HUES6 (cell line): ENCODE measurements at regions not wholly inside any gene's neighbourhood (a gene's known extent, or its start where the extent isn't known, plus 50 kb on each side); places are given as distances from the start of the nearest gene placed in this dataset.

Source experiments
- H3K27ac ChIP-seq: 2 replicates; pipeline ENCODE4 v1.7.0; 2013; ENCODE audit warnings: low read depth, mild to moderate bottlenecking, low read length, inconsistent platforms
- H3K27me3 ChIP-seq: 2 replicates; pipeline ENCODE4 v1.6.1; 2013; ENCODE audit warnings: low read length; ENCODE audit not compliant: control insufficient read depth, insufficient read depth
- H3K36me3 ChIP-seq: 2 replicates; pipeline ENCODE4 v1.6.1; 2013; ENCODE audit warnings: low read length; ENCODE audit not compliant: control insufficient read depth, insufficient read depth
- H3K4me1 ChIP-seq: 2 replicates; pipeline ENCODE4 v1.6.1; 2013; ENCODE audit warnings: low read length; ENCODE audit not compliant: control insufficient read depth, insufficient read depth
- H3K4me3 ChIP-seq: 2 replicates; pipeline ENCODE4 v1.5.1; 2013; ENCODE audit warnings: low read depth, low read length
- H3K9ac ChIP-seq: one replicate; pipeline ENCODE4 v1.6.1; 2013; ENCODE audit warnings: mild to moderate bottlenecking, low read length
- H3K9me3 ChIP-seq: 2 replicates; pipeline ENCODE4 v1.6.1; 2013; ENCODE audit warnings: low read depth, low read length; ENCODE audit not compliant: control insufficient read depth, insufficient read depth

- Histone ChIP-seq H3K9ac (no peak overlapping the region), H3K4me3 (no peak overlapping the region), H3K27ac (no peak overlapping the region), H3K36me3 (no peaks in the 10 kb centered on the region), H3K4me1 (peaks cover 11% of the 10 kb centered on the region), H3K27me3 (no peaks in the 10 kb centered on the region), H3K9me3 (no peaks in the 10 kb centered on the region)
These were observed 271.2 kb downstream of the SNX10 start for GRCh38 chr7:26562841-26563240.

DNA sequence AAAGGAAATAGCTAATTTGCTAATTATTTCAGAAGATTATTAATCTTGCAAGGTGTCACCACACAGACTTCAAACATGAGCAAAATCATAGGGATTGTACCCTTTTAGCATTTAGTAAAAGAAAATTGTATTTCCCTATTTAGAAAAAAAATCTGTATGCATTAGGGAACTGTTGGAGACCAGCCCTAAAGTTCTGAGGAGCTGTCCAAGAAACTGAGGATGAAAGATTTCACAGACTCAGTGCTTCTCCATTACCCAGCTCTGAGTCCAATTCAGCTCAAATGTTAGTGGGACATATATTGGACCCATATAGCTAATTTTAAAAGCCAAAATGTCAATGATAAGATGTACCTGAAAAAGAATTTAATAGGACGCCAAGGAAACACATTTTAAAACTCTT, 271.7 kb downstream of the SNX10 start:
- Histone ChIP-seq H3K9me3 (no peaks in the 10 kb centered on the region), H3K9ac (no peak overlapping the region), H3K36me3 (no peaks in the 10 kb centered on the region), H3K27me3 (no peaks in the 10 kb centered on the region), H3K27ac (no peak overlapping the region), H3K4me1 (peaks cover 11% of the 10 kb centered on the region), H3K4me3 (no peak overlapping the region)

GRCh38 chr7:26567266-26567665, 275.6 kb downstream of the SNX10 start:
- no peak overlapping the region for H3K27ac ChIP-seq
- no peaks in the 10 kb centered on the region for H3K36me3 ChIP-seq
- no peaks in the 10 kb centered on the region for H3K27me3 ChIP-seq
- H3K9ac ChIP-seq, result no peak overlapping the region
- no peak overlapping the region for H3K4me3 ChIP-seq
- peaks cover 11% of the 10 kb centered on the region for H3K4me1 ChIP-seq
- H3K9me3 ChIP-seq, result peaks cover 4% of the 10 kb centered on the region

- H3K27me3 ChIP-seq, result no peaks in the 10 kb centered on the region
- no peak overlapping the region for H3K4me3 ChIP-seq
- no peaks in the 10 kb centered on the region for H3K4me1 ChIP-seq
- H3K27ac ChIP-seq, result no peak overlapping the region
- H3K9ac ChIP-seq, result no peak overlapping the region
- no peaks in the 10 kb centered on the region for H3K36me3 ChIP-seq
- H3K9me3 ChIP-seq, result peaks cover 4% of the 10 kb centered on the region
These were observed 282.8 kb downstream of the SNX10 start for GRCh38 chr7:26574476-26574875.

DNA sequence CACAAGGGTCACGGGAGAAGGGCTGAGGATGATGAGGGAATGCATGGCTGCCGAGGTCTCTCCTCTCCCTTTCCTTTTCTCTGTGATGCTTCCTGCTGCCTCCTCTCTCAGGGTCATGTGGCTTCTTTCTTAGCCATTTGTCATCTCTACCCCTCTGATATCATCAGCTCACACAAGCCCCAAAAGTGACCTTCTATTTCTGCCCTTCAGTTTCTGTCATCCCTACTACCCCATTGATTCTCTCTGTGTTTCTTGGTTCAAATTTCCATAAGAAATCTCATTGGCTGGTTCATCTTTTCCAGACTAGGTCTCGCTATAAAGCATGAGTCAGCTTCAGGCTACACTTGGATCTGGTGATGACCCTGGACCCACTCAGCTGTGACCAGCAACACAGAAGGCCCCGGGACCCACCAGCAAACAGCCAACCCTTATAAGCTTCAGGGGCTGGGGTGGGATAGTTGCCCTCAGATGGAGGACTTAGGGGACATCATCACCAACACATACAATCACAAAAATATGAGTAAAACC, 284.3 kb downstream of the SKAP2 start:
- Histone ChIP-seq H3K36me3 (no peaks in the 10 kb centered on the region), H3K4me3 (no peak overlapping the region), H3K27ac (no peak overlapping the region), H3K9me3 (no peaks in the 10 kb centered on the region), H3K9ac (no peak overlapping the region), H3K4me1 (no peaks in the 10 kb centered on the region), H3K27me3 (no peaks in the 10 kb centered on the region)

- H3K4me1 ChIP-seq, result no peaks in the 10 kb centered on the region
- no peaks in the 10 kb centered on the region for H3K27me3 ChIP-seq
- no peak overlapping the region for H3K9ac ChIP-seq
- no peak overlapping the region for H3K27ac ChIP-seq
- H3K4me3 ChIP-seq, result no peak overlapping the region
- H3K36me3 ChIP-seq, result no peaks in the 10 kb centered on the region
- H3K9me3 ChIP-seq, result no peaks in the 10 kb centered on the region
These were observed 283.7 kb downstream of the SKAP2 start for GRCh38 chr7:26580711-26581110.

GRCh38 chr7:26583094-26583648, 281.2 kb downstream of the SKAP2 start:
- H3K4me1 ChIP-seq, result no peaks in the 10 kb centered on the region
- no peak overlapping the region for H3K4me3 ChIP-seq
- H3K27ac ChIP-seq, result no peak overlapping the region
- no peaks in the 10 kb centered on the region for H3K9me3 ChIP-seq
- H3K9ac ChIP-seq, result no peak overlapping the region
- no peaks in the 10 kb centered on the region; the same call in 1 of the 2 replicates for H3K27me3 ChIP-seq
- no peaks in the 10 kb centered on the region for H3K36me3 ChIP-seq

DNA sequence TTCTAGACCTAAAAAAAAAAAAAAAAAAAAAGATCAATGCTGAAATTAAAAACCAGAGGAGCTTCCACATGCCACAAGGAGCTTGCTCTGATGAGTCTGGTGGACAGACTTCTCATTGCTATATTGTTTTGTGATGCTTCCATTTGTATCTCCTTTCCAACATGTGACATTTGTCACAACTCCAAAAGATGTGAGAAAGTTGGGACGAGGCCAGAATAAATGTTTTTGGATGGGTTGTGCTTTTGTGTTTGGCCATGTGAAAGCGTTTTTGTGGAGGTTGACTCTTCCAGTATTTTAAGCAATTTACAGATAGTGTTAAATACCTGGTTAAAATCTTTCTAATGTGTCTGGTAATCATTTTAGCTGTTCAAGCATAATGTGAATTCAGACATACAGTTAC, 280.1 kb downstream of the SKAP2 start:
- H3K36me3 ChIP-seq, result no peaks in the 10 kb centered on the region
- no peaks in the 10 kb centered on the region for H3K9me3 ChIP-seq
- no peaks in the 10 kb centered on the region for H3K4me1 ChIP-seq
- no peak overlapping the region for H3K27ac ChIP-seq
- no peaks in the 10 kb centered on the region; the same call in 1 of the 2 replicates for H3K27me3 ChIP-seq
- no peak overlapping the region for H3K9ac ChIP-seq
- H3K4me3 ChIP-seq, result no peak overlapping the region

DNA sequence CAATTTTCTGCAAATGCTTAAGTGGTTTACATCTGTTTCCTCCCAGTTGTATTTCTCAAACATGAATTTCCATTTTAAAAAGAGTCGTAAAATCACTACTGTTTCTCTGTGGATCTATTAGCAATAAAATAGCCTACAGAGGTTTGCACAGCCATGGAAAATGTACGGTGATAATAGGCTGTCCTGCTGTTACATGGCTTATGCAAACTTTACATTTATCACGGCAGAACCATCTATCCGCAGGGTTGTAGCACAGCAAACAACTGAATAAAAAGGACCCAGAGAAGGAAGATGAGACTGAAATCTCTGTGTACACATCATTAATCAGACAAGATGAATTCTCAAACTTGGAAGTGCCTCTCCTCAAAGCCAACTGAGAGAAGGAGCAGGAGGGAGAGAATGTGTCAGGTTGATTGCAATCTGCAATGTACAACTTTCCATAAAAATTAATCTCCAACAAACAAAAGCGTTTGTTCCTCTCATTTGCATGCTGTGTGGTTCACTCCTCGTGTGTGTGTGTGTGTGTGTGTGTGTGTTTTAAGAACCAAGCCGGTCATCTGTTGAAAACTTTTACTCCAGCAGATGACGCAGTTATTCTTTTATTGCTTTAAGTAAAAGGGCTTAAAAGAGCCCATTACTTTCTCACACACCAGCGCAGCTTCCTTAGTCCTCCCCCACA, 279.3 kb downstream of the SKAP2 start:
- no peaks in the 10 kb centered on the region; the same call in 1 of the 2 replicates for H3K27me3 ChIP-seq
- no peaks in the 10 kb centered on the region for H3K36me3 ChIP-seq
- H3K9me3 ChIP-seq, result no peaks in the 10 kb centered on the region
- no peaks in the 10 kb centered on the region for H3K4me1 ChIP-seq
- no peak overlapping the region for H3K9ac ChIP-seq
- no peak overlapping the region for H3K4me3 ChIP-seq
- H3K27ac ChIP-seq, result no peak overlapping the region

GRCh38 chr7:26587536-26587935, 276.9 kb downstream of the SKAP2 start:
- no peaks in the 10 kb centered on the region; the same call in 1 of the 2 replicates for H3K27me3 ChIP-seq
- no peak overlapping the region for H3K4me3 ChIP-seq
- no peaks in the 10 kb centered on the region for H3K36me3 ChIP-seq
- no peak overlapping the region for H3K27ac ChIP-seq
- no peaks in the 10 kb centered on the region for H3K9me3 ChIP-seq
- H3K9ac ChIP-seq, result no peak overlapping the region
- no peaks in the 10 kb centered on the region for H3K4me1 ChIP-seq

DNA sequence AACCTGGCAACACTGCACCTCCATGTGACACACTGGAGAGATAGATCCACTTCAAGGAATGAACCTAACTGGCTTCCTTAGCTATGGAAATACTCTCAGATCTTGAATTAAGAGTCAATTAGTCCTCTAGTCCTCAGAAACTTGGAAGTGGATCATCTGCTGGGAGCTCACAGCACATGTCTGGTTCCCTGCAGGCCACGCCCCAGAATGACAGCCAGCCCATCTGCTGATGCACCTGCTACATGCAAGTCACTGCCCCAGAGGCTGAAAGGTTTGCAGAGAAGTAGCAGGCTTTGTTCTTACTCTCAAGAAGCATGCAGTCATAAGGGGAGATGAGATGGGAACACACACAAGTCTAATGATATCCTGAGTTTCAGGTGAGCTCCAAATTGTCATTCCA, 275.9 kb downstream of the SKAP2 start:
- H3K27me3 ChIP-seq, result no peaks in the 10 kb centered on the region; the same call in 1 of the 2 replicates

More for the DNA sequence above, 275.9 kb downstream of the SKAP2 start:
- Histone ChIP-seq H3K27ac (no peak overlapping the region), H3K9ac (no peak overlapping the region), H3K36me3 (no peaks in the 10 kb centered on the region), H3K9me3 (no peaks in the 10 kb centered on the region), H3K4me3 (no peak overlapping the region), H3K4me1 (no peaks in the 10 kb centered on the region)
